Pancreas (tissue), 10 donors: ENCODE measurements at regions not wholly inside any gene's neighbourhood (a gene's known extent, or its start where the extent isn't known, plus 50 kb on each side); places are given as distances from the start of the nearest gene placed in this dataset.

ENCODE experiments used
- ATAC-seq, 4 donors: fragments of 200-7000 bp; cut with Tn5 transposase; one replicate each; pipeline versions ENCODE4 v1.8.0 to v1.9.1; 2020; ENCODE audit warnings: mild to moderate bottlenecking in 4 of 4, moderate library complexity in 4 of 4
- DNase-seq, 6 donors: peaks; one replicate each; pipeline ENCODE4 v3.0.0-alpha.2; 2020
- FAIRE-seq: peaks from 2 replicates; lab custom pipeline; 2012; peaks lifted over from hg19 to GRCh38; lab: Jason Lieb, UNC
- H3K27ac ChIP-seq, 4 donors: fragments of 200-600 bp; sonication (generic); 1 replicate in 3 of 4; 2 replicates in 1 of 4; pipeline versions ENCODE4 v1.5.0 to v1.8.0; 2020
- H3K27me3 ChIP-seq, 4 donors: fragments of 200-600 bp; one replicate each; pipeline ENCODE4 v1.8.0; 2021
- H3K36me3 ChIP-seq, 3 donors: fragments of 200-600 bp; sonication (generic) in 1 of 3; one replicate each; pipeline versions ENCODE4 v1.5.0 to v1.8.0; 2020 to 2021
- H3K4me1 ChIP-seq, 3 donors: fragments of 200-600 bp; one replicate each; pipeline ENCODE4 v1.8.0; 2021
- H3K4me3 ChIP-seq, 4 donors: fragments of 200-600 bp; sonication (generic) in 2 of 4; one replicate each; pipeline versions ENCODE4 v1.5.0 to v1.8.0; 2020 to 2021
- H3K9me3 ChIP-seq, 4 donors: fragments of 200-600 bp; one replicate each; pipeline ENCODE4 v1.8.0; 2021
- CTCF ChIP-seq, 4 donors: fragments of 200-600 bp; sonication (generic) in 3 of 4; IDR thresholded peaks; one replicate each; pipeline versions ENCODE4 v1.5.0 to v1.8.0; 2021; ENCODE audit warnings: antibody characterized with exemption in 4 of 4
- whole genome bisulfite sequencing, 2 donors: extraction: QIAGEN DNeasy Blood & Tissue Kit; methylation state at CpG; one replicate each; pipeline ENCODE4 v1.1.7; 2013; 5-methylcytosine and 5-hydroxymethylcytosine counted together
- intact Hi-C, 3 donors: fragments of 100-400 bp; cut with DNase I; formaldehyde crosslinking; loops; one replicate each; pipeline versions ENCODE4 v1.11.1 to v1.14.2; 2022
- donor health status: healthy with polysubstance abuse.
- donor health status: DM: no; HTN: no; CAD: no; lungs with moderate emphysema.
- donor health status: DM: no; HTN: no; CAD: no.
- donor health status: control.
- donor health status: control.
- donor health status: Bipolar disorder and iron deficiency.
- donor health status: DM: yes; HTN: yes; CAD: no.
- donor health status: DM: no; HTN: no; CAD: no.
- donor health status: DM: no; HTN: no; CAD: no.
- donor health status: DM: yes; HTN: yes; CAD: no.

- intact Hi-C loops: no loop called here
- DNase-seq (no peak), FAIRE-seq (no peak), ATAC-seq (no peak)
- WGBS, 2 donors: 66 to 76% methylated on average over 4 of the region's 4 CpGs
- H3K4me1 ChIP-seq: peaks cover 0 to 11% (median 4%) of the 10 kb centered on the region in 3 donors
- H3K27ac ChIP-seq: no peak overlapping the region
- H3K36me3 ChIP-seq: no peaks in the 10 kb centered on the region
- H3K4me3 ChIP-seq: no peak overlapping the region
- H3K9me3 ChIP-seq: no peaks in the 10 kb centered on the region
- H3K27me3 ChIP-seq: no peaks in the 10 kb centered on the region
- no peak for TF ChIP-seq CTCF (IDR thresholded peaks at IDR 0.05)
These were observed 991.7 kb downstream of the DIAPH3 start for GRCh38 chr13:59172076-59172475.

- FAIRE-seq (no peak), DNase-seq (no peak), ATAC-seq (no peak)
- no peak for TF ChIP-seq CTCF (IDR thresholded peaks at IDR 0.05)
- H3K27me3 ChIP-seq: no peaks in the 10 kb centered on the region
- 97% methylated on average over 3 of the region's 3 CpGs for WGBS, 2 donors
- no peaks in the 10 kb centered on the region for H3K9me3 ChIP-seq
- intact Hi-C loops: no loop called here
- no peak overlapping the region for H3K27ac ChIP-seq
- no peaks in the 10 kb centered on the region for H3K36me3 ChIP-seq
- peaks cover 0 to 11% (median 4%) of the 10 kb centered on the region in 3 donors for H3K4me1 ChIP-seq
- H3K4me3 ChIP-seq: no peak overlapping the region
These were observed 987.0 kb downstream of the DIAPH3 start for GRCh38 chr13:59176775-59177174.

- no peak overlapping the region for H3K4me3 ChIP-seq
- FAIRE-seq (no peak), DNase-seq (no peak), ATAC-seq (no peak)
- H3K4me1 ChIP-seq: peaks cover 0 to 11% (median 4%) of the 10 kb centered on the region in 3 donors
- TF ChIP-seq CTCF (IDR thresholded peaks at IDR 0.05): no peak
- WGBS, 2 donors: 85 to 87% methylated on average over 2 of the region's 2 CpGs
- no peaks in the 10 kb centered on the region for H3K36me3 ChIP-seq
- intact Hi-C loops: no loop called here
- no peak overlapping the region for H3K27ac ChIP-seq
- no peaks in the 10 kb centered on the region for H3K27me3 ChIP-seq
- H3K9me3 ChIP-seq: no peaks in the 10 kb centered on the region
These were observed 985.4 kb downstream of the DIAPH3 start for GRCh38 chr13:59178344-59178743.

GRCh38 chr13:59182241-59182640 lies 981.5 kb downstream of the DIAPH3 start:
- H3K27me3 ChIP-seq: no peaks in the 10 kb centered on the region
- no peaks in the 10 kb centered on the region for H3K4me1 ChIP-seq
- ATAC-seq: no peak
- 90% methylated on average over 4 of the region's 4 CpGs for WGBS, 2 donors
- DNase-seq: no peak
- H3K27ac ChIP-seq: no peak overlapping the region
- no peaks in the 10 kb centered on the region for H3K36me3 ChIP-seq
- no peak for TF ChIP-seq CTCF (IDR thresholded peaks at IDR 0.05)
- no peaks in the 10 kb centered on the region for H3K9me3 ChIP-seq
- intact Hi-C loops: no loop called here
- no peak for FAIRE-seq
- H3K4me3 ChIP-seq: no peak overlapping the region

- Histone ChIP-seq H3K9me3 (no peaks in the 10 kb centered on the region), H3K4me3 (no peak overlapping the region), H3K27ac (no peak overlapping the region), H3K27me3 (no peaks in the 10 kb centered on the region), H3K4me1 (no peaks in the 10 kb centered on the region), H3K36me3 (no peaks in the 10 kb centered on the region)
- 73 to 78% methylated on average over 1 of the region's 1 CpG for WGBS, 2 donors
- ATAC-seq: no peak
- intact Hi-C loops: no loop called here
- TF ChIP-seq CTCF (IDR thresholded peaks at IDR 0.05): no peak
- FAIRE-seq: no peak
- no peak for DNase-seq
These were observed 966.3 kb downstream of the DIAPH3 start for GRCh38 chr13:59197397-59197796.
